ENCODE measurements at regions not wholly inside any gene's neighbourhood (a gene's known extent, or its start where the extent isn't known, plus 50 kb on each side); places are given as distances from the start of the nearest gene placed in this dataset.

DNA sequence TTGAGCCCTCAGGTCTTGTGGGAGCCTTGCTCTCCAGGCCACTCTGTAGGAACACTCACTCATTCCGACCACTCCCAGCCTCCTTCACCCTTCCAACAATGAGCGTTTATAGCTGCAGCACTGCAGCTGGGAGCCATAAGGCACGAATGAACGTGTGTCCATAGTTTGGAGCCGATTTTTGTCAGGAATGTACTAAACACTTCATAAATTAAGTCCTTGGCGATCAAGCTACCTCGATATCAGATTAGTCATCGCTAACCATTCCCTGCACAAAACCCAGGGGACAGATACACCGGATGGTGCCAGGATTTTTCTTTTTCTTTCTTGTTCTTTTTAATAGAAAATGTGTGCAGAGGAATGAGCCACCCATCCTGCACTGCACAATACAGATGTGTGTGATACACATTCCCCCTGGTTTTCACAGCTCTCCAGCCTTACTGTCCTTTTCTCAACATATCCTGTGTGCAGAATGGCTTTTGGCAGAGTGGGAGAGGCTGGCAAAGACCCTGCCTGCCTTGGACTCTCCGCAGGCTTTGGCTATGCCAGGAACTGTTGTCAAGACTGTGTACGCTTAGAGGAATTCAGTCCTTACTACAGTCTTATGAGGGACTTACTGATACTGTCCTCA is 68.4 kb upstream of the ELAC2 start:
- TF ChIP-seq, protein P1, sequence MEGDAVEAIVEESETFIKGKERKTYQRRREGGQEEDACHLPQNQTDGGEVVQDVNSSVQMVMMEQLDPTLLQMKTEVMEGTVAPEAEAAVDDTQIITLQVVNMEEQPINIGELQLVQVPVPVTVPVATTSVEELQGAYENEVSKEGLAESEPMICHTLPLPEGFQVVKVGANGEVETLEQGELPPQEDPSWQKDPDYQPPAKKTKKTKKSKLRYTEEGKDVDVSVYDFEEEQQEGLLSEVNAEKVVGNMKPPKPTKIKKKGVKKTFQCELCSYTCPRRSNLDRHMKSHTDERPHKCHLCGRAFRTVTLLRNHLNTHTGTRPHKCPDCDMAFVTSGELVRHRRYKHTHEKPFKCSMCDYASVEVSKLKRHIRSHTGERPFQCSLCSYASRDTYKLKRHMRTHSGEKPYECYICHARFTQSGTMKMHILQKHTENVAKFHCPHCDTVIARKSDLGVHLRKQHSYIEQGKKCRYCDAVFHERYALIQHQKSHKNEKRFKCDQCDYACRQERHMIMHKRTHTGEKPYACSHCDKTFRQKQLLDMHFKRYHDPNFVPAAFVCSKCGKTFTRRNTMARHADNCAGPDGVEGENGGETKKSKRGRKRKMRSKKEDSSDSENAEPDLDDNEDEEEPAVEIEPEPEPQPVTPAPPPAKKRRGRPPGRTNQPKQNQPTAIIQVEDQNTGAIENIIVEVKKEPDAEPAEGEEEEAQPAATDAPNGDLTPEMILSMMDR (conservative IDR thresholded peaks at IDR 0.05; ENCODE audit: low read depth in 2 of 2) = no peak
- no peak for TF ChIP-seq POLR2AphosphoS5 (IDR thresholded peaks at IDR 0.05; ENCODE audit: low read depth)
- TF ChIP-seq CREB1 (CRISPR knock-in tag; IDR thresholded peaks at IDR 0.05; ENCODE audit: low read depth) = no peak
- TF ChIP-seq, protein P2, sequence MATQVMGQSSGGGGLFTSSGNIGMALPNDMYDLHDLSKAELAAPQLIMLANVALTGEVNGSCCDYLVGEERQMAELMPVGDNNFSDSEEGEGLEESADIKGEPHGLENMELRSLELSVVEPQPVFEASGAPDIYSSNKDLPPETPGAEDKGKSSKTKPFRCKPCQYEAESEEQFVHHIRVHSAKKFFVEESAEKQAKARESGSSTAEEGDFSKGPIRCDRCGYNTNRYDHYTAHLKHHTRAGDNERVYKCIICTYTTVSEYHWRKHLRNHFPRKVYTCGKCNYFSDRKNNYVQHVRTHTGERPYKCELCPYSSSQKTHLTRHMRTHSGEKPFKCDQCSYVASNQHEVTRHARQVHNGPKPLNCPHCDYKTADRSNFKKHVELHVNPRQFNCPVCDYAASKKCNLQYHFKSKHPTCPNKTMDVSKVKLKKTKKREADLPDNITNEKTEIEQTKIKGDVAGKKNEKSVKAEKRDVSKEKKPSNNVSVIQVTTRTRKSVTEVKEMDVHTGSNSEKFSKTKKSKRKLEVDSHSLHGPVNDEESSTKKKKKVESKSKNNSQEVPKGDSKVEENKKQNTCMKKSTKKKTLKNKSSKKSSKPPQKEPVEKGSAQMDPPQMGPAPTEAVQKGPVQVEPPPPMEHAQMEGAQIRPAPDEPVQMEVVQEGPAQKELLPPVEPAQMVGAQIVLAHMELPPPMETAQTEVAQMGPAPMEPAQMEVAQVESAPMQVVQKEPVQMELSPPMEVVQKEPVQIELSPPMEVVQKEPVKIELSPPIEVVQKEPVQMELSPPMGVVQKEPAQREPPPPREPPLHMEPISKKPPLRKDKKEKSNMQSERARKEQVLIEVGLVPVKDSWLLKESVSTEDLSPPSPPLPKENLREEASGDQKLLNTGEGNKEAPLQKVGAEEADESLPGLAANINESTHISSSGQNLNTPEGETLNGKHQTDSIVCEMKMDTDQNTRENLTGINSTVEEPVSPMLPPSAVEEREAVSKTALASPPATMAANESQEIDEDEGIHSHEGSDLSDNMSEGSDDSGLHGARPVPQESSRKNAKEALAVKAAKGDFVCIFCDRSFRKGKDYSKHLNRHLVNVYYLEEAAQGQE (IDR thresholded peaks at IDR 0.05; ENCODE audit: unreplicated experiment) = no peak
- TF ChIP-seq EZH2phosphoT487 (IDR thresholded peaks at IDR 0.05; ENCODE audit: unreplicated experiment) = no peak
- TF ChIP-seq EZH2 (IDR thresholded peaks at IDR 0.05; ENCODE audit: low read depth, unreplicated experiment) = no peak
- no peak for TF ChIP-seq JUNB (IDR thresholded peaks at IDR 0.05; ENCODE audit: unreplicated experiment)
- TF ChIP-seq ZNF331 (CRISPR knock-in tag; IDR thresholded peaks at IDR 0.05; ENCODE audit: low read depth) = no peak
- TF ChIP-seq STAT1 (IDR thresholded peaks at IDR 0.05; ENCODE audit: unreplicated experiment) = no peak
- TF ChIP-seq NANOG (IDR thresholded peaks at IDR 0.05; ENCODE audit: borderline replicate concordance) = no peak
- TF ChIP-seq, protein P3, sequence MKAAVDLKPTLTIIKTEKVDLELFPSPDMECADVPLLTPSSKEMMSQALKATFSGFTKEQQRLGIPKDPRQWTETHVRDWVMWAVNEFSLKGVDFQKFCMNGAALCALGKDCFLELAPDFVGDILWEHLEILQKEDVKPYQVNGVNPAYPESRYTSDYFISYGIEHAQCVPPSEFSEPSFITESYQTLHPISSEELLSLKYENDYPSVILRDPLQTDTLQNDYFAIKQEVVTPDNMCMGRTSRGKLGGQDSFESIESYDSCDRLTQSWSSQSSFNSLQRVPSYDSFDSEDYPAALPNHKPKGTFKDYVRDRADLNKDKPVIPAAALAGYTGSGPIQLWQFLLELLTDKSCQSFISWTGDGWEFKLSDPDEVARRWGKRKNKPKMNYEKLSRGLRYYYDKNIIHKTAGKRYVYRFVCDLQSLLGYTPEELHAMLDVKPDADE (IDR thresholded peaks at IDR 0.05) = no peak
- TF ChIP-seq ZNF114 (CRISPR knock-in tag; IDR thresholded peaks at IDR 0.05) = no peak
